Heart right ventricle (tissue), 16 donors: ENCODE measurements at regions not wholly inside any gene's neighbourhood (a gene's known extent, or its start where the extent isn't known, plus 50 kb on each side); places are given as distances from the start of the nearest gene placed in this dataset.

Experiments
- ATAC-seq, 8 donors: fragments of 200-7000 bp; cut with Tn5 transposase; one replicate each; pipeline ENCODE4 v1.9.1; 2020; ENCODE audit warnings: mild to moderate bottlenecking in 8 of 8, moderate library complexity in 8 of 8, moderate number of reproducible peaks in 1 of 8
- DNase-seq, 2 donors: peaks; one replicate each; pipeline ENCODE4 v3.0.0-alpha.2; 2020
- H3K27ac ChIP-seq, 10 donors: fragments of 200-600 bp; sonication (generic) in 2 of 10; one replicate each; pipeline versions ENCODE4 v1.5.0 to v1.8.0; 2020 to 2022; ENCODE audit warnings: mild to moderate bottlenecking in 3 of 10
- H3K27me3 ChIP-seq, 7 donors: fragments of 200-600 bp; one replicate each; pipeline ENCODE4 v1.8.0; 2021 to 2022; ENCODE audit warnings: mild to moderate bottlenecking in 2 of 7
- H3K36me3 ChIP-seq, 9 donors: fragments of 200-600 bp; sonication (generic) in 1 of 9; one replicate each; pipeline versions ENCODE4 v1.5.0 to v1.8.0; 2020 to 2022; ENCODE audit warnings: mild to moderate bottlenecking in 2 of 9
- H3K4me1 ChIP-seq, 9 donors: fragments of 200-600 bp; sonication (generic) in 1 of 9; one replicate each; pipeline versions ENCODE4 v1.5.0 to v1.8.0; 2020 to 2022; ENCODE audit warnings: mild to moderate bottlenecking in 4 of 9
- H3K4me3 ChIP-seq, 10 donors: fragments of 200-600 bp; sonication (generic) in 2 of 10; one replicate each; pipeline versions ENCODE4 v1.5.0 to v1.8.0; 2020 to 2022; ENCODE audit warnings: mild to moderate bottlenecking in 7 of 10, moderate library complexity in 2 of 10
- H3K9me3 ChIP-seq, 11 donors: fragments of 200-600 bp in 10 of 11; sonication (generic) in 2 of 11; one replicate each; pipeline versions ENCODE4 v1.5.0 to v1.8.0; 2013 to 2022; ENCODE audit warnings: mild to moderate bottlenecking in 2 of 11, control low read depth in 1 of 11, moderate library complexity in 1 of 11
- CTCF ChIP-seq, 9 donors: fragments of 200-600 bp; sonication (generic) in 2 of 9; IDR thresholded peaks; one replicate each; pipeline versions ENCODE4 v1.5.0 to v1.8.0; 2021 to 2022; ENCODE audit warnings: antibody characterized with exemption in 9 of 9, mild to moderate bottlenecking in 5 of 9, moderate library complexity in 1 of 9
- WGBS, 2 donors: extraction: QIAGEN DNeasy Blood & Tissue Kit; methylation state at CpG; one replicate each; pipeline ENCODE4 v1.1.7; 2013; ENCODE audit warnings: inconsistent platforms in 1 of 2; 5-methylcytosine and 5-hydroxymethylcytosine counted together
- intact Hi-C, 10 donors: fragments of 100-400 bp; cut with DNase I; formaldehyde crosslinking; loops; one replicate each; pipeline versions ENCODE4 v1.11.1 to v1.14.2; 2022
- donor health status: Arrhythmogenic right ventricular cardiomyopathy.
- donor health status: ischemic (EF 13 %, LVEDD 7.1; RV severe dilation, severe dysfunction).
- donor health status: healthy with polysubstance abuse.
- donor health status: DM: no; HTN: yes; CAD: no.
- donor health status: DM: no; HTN: no; CAD: no.
- donor health status: ischemic (EF 25% LVEDD 6.9; RV normal size, moderate dysfunction).
- donor health status: ischemic (EF 25% LVEDD 5.7; RV mildly dilated, moderate dysfunction).
- donor health status: healthy.
- donor health status: DM: yes; HTN: yes; CAD: no.
- donor health status: Ischemic cardiomyopathy.
- donor health status: ischemic (EF 35%, LVEDD 5.7; RV mildly dilated, moderate dysfunction).
- donor health status: nonischemic (EF 11% LVEDD 7.7; RV severe dilation, severe dysfunction).
- donor health status: DM: yes; HTN: yes; CAD: no.
- donor health status: PGD.
- donor health status: ischemic (EF 29% LVEDD 5.4; RV normal size, mild dysfunction).
- donor health status: nonischemic (EF 23%, LVEDD 6.1; RV moderate dilation, normal function).

DNA sequence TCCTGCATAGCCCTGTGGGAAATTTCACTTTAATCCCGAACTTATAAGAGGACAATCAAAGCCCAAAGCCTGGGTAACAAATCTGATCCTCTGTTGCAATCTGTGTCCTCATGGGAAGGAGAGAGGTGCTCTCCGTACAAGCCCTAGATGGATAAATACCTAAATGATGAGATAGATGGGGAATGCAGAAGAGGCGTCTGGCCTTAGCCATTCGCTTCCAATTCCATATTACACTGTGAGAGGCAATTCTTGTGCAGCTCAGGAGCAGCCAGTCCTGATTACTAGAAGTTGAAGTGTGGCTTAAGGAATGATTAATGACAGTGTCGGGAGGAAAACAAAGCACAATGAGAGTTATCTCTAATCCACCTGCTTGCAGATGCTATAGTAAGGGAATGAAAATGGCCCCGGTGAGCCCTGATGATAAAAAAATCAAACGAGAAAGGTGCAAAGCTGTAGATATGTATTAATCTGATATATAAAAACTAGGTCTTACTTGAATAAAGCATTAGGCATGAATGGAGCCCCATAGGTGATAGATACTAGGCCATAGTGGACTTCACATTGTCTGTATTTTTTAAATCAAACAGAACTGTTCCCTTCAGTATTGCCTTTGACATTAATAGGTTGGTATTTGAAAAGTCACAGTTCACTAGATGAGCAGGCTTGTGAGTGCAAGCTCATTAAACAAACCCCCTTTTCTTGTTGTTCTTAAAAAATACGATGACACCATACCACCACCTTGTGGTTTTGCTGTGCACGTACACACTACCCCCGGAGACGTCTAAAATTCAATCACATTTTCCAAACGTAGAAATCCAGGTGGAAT, 54.2 kb upstream of the TMCO5A start:
- Histone ChIP-seq H3K27ac (no peak overlapping the region), H3K4me1 (peaks cover 0 to 15% (median 0%) of the 10 kb centered on the region in 9 donors), H3K27me3 (peaks cover 0 to 16% (median 0%) of the 10 kb centered on the region in 7 donors), H3K36me3 (no peaks in the 10 kb centered on the region), H3K9me3 (no peaks in the 10 kb centered on the region), H3K4me3 (no peak overlapping the region)
- WGBS, 2 donors, result 31 to 32% methylated on average over 12 of the region's 12 CpGs
- peak; percentile 20 to 72 (median 67) for TF ChIP-seq CTCF (IDR thresholded peaks at IDR 0.05)
- DNase-seq, result peak in 1 of 2 donors; percentile 6
- ATAC-seq, result peak in 4 of 8 donors; percentile 54 to 74 (median 68)
- intact Hi-C loops, result loop anchor here in 4 of 10 donors (10.0 kb wide), 4 partner anchors 115 to 995 kb away; no protein-coding TSS in a partner anchor

- Histone ChIP-seq H3K4me3 (no peak overlapping the region), H3K36me3 (no peaks in the 10 kb centered on the region), H3K4me1 (peaks cover 0 to 20% (median 0%) of the 10 kb centered on the region in 9 donors), H3K27me3 (peaks cover 0 to 16% (median 0%) of the 10 kb centered on the region in 7 donors), H3K27ac (no peak overlapping the region), H3K9me3 (no peaks in the 10 kb centered on the region)
- intact Hi-C loops, result loop anchor here in 4 of 10 donors (10.0 kb wide), 4 partner anchors 116 to 996 kb away; no protein-coding TSS in a partner anchor
- no peak for DNase-seq
- peak in 2 of 9 donors; percentile 0 to 1 for TF ChIP-seq CTCF (IDR thresholded peaks at IDR 0.05)
- ATAC-seq, result no peak
- 35 to 49% methylated on average over 2 of the region's 2 CpGs for WGBS, 2 donors
These were observed 53.6 kb upstream of the TMCO5A start for GRCh38 chr15:37880835-37881153.

DNA sequence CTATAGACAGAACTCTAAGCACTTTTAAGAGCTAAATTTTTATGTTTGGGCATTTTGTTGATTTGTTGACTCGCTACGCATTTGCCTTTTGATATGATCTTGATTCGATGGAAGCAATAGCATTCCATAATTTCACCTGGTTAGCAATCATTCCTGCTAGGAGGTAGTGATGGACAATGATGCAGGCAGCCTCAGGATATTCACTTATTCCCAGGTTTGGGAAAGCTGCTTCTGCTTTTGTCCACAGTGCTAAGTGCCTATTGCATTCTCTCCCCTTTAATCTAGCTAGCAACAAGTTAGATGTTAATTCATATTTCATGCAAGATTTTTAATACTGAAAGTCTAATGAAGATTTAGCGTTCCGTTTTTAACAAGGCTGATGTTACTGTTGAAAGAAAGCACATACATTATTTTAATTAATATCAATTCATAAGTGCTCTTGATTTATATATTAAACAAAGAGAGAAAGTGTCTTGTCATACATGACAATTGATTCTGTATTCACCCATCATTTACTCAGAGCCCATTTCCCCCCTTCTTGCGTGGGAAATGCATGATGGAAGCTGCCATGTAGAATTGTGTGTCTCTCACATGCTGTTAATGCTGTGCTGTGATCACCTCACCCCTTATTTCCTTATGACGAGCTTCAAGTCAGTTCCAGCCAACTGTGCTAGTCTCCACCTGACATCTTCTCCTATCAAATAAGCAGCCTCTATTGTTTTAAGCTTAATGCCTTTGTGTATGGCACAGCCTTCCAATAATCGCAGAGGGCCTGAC, 53.0 kb upstream of the TMCO5A start:
- ATAC-seq, result no peak
- H3K9me3 ChIP-seq, result no peaks in the 10 kb centered on the region
- H3K4me1 ChIP-seq, result peaks cover 0 to 20% (median 0%) of the 10 kb centered on the region in 9 donors
- DNase-seq, result no peak
- TF ChIP-seq CTCF (IDR thresholded peaks at IDR 0.05), result no peak
- H3K4me3 ChIP-seq, result no peak overlapping the region
- intact Hi-C loops, result loop anchor here in 4 of 10 donors (10.0 kb wide), 4 partner anchors 117 to 997 kb away; no protein-coding TSS in a partner anchor
- H3K27ac ChIP-seq, result no peak overlapping the region
- 83 to 91% methylated on average over 8 of the region's 8 CpGs for WGBS, 2 donors
- no peaks in the 10 kb centered on the region for H3K36me3 ChIP-seq
- peaks cover 0 to 10% (median 0%) of the 10 kb centered on the region in 7 donors for H3K27me3 ChIP-seq

DNA sequence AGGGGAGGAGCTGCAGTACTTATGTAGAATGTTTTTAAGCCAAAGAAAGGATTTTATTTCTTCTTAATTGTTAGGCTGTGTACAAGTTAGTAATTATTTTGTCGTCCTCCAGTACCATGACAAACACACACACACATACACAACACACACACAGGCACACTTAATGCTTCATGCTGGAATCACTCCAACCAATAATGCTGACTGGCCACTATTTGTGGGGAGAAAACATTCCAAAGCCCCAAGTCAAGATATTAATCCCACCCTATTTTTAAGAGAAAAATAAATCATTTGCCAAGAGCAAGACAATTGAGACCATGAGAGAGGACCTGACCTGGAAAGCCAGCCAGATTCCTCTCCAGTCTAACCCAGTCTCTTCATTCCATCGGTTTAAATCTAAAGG, 51.8 kb upstream of the TMCO5A start:
- DNase-seq, result no peak
- H3K4me3 ChIP-seq, result no peak overlapping the region
- peaks cover 0 to 9% (median 0%) of the 10 kb centered on the region in 7 donors for H3K27me3 ChIP-seq
- peaks cover 0 to 20% (median 0%) of the 10 kb centered on the region in 9 donors for H3K4me1 ChIP-seq
- no peaks in the 10 kb centered on the region for H3K36me3 ChIP-seq
- 77 to 78% methylated on average over 2 of the region's 2 CpGs for WGBS, 2 donors
- no peak for ATAC-seq
- intact Hi-C loops, result loop anchor here in 4 of 10 donors (10.0 kb wide), 4 partner anchors 118 to 998 kb away; no protein-coding TSS in a partner anchor
- H3K9me3 ChIP-seq, result no peaks in the 10 kb centered on the region
- no peak for TF ChIP-seq CTCF (IDR thresholded peaks at IDR 0.05)
- no peak overlapping the region for H3K27ac ChIP-seq
